ENCODE measurements at regions not wholly inside any gene's neighbourhood (a gene's known extent, or its start where the extent isn't known, plus 50 kb on each side); places are given as distances from the start of the nearest gene placed in this dataset.

- DNase-seq (no peak), ATAC-seq (replicated peaks) (no peak)
- peaks cover 19 to 22% of the 10 kb centered on the region in 2 donors for H3K27me3 Mint-ChIP-seq
- peaks cover 2 to 9% of the 10 kb centered on the region in 2 donors for H3K9me3 Mint-ChIP-seq
- peaks cover 0 to 5% of the 10 kb centered on the region in 2 donors for H3K4me1 Mint-ChIP-seq
- no peaks in the 10 kb centered on the region for H3K36me3 Mint-ChIP-seq
- H3K4me3 Mint-ChIP-seq, result no peak overlapping the region
- H3K27ac Mint-ChIP-seq, result no peak overlapping the region
These were observed 324.4 kb downstream of the MATN1 start for GRCh38 chr1:30399026-30399425.

GRCh38 chr1:30397576-30397975 is 325.8 kb downstream of the MATN1 start:
- no peak overlapping the region for H3K27ac Mint-ChIP-seq
- H3K36me3 Mint-ChIP-seq, result no peaks in the 10 kb centered on the region
- no peak overlapping the region for H3K4me3 Mint-ChIP-seq
- peaks cover 17 to 32% of the 10 kb centered on the region in 2 donors for H3K27me3 Mint-ChIP-seq
- no peak for ATAC-seq (replicated peaks)
- peaks cover 0 to 5% of the 10 kb centered on the region in 2 donors for H3K4me1 Mint-ChIP-seq
- peaks cover 5 to 9% of the 10 kb centered on the region in 2 donors for H3K9me3 Mint-ChIP-seq
- no peak for DNase-seq

GRCh38 chr1:30395631-30396030 is 327.8 kb downstream of the MATN1 start:
- ATAC-seq (replicated peaks) (no peak), DNase-seq (no peak)
- Mint-ChIP-seq H3K4me3 (no peak overlapping the region), H3K27me3 (peaks cover 12 to 34% of the 10 kb centered on the region in 2 donors), H3K4me1 (no peaks in the 10 kb centered on the region), H3K27ac (no peak overlapping the region), H3K9me3 (peaks cover 0 to 4% of the 10 kb centered on the region in 2 donors), H3K36me3 (no peaks in the 10 kb centered on the region)

- Mint-ChIP-seq H3K4me1 (no peaks in the 10 kb centered on the region), H3K27me3 (peaks cover 31 to 46% of the 10 kb centered on the region in 2 donors), H3K27ac (no peak overlapping the region), H3K9me3 (peaks cover 0 to 4% of the 10 kb centered on the region in 2 donors), H3K4me3 (no peak overlapping the region), H3K36me3 (no peaks in the 10 kb centered on the region)
- no peak for DNase-seq
- no peak for ATAC-seq (replicated peaks)
These were observed 335.0 kb downstream of the MATN1 start for GRCh38 chr1:30388386-30388785.

GRCh38 chr1:30386156-30386926 is 337.0 kb downstream of the MATN1 start:
- ATAC-seq (replicated peaks) (no peak), DNase-seq (no peak)
- no peak overlapping the region for H3K4me3 Mint-ChIP-seq
- H3K36me3 Mint-ChIP-seq, result no peaks in the 10 kb centered on the region
- peaks cover 38 to 47% of the 10 kb centered on the region in 2 donors for H3K27me3 Mint-ChIP-seq
- H3K27ac Mint-ChIP-seq, result no peak overlapping the region
- H3K9me3 Mint-ChIP-seq, result no peaks in the 10 kb centered on the region
- no peaks in the 10 kb centered on the region for H3K4me1 Mint-ChIP-seq

- no peak for ATAC-seq (replicated peaks)
- Mint-ChIP-seq H3K4me1 (peaks cover 2 to 4% of the 10 kb centered on the region in 2 donors), H3K27me3 (peaks cover 40 to 53% of the 10 kb centered on the region in 2 donors), H3K9me3 (no peaks in the 10 kb centered on the region), H3K36me3 (no peaks in the 10 kb centered on the region), H3K27ac (no peak overlapping the region), H3K4me3 (no peak overlapping the region)
- no peak for DNase-seq
These were observed 338.0 kb downstream of the MATN1 start for GRCh38 chr1:30385246-30385995.

- Mint-ChIP-seq H3K27ac (no peak overlapping the region), H3K36me3 (no peaks in the 10 kb centered on the region), H3K27me3 (peaks cover 35 to 53% of the 10 kb centered on the region in 2 donors), H3K4me1 (peaks cover 5 to 11% of the 10 kb centered on the region in 2 donors), H3K4me3 (no peak overlapping the region), H3K9me3 (no peaks in the 10 kb centered on the region)
- ATAC-seq (replicated peaks) (no peak), DNase-seq (no peak)
These were observed 338.8 kb downstream of the MATN1 start for GRCh38 chr1:30384286-30385245.

GRCh38 chr1:30383221-30383711 is 340.1 kb downstream of the MATN1 start:
- Mint-ChIP-seq H3K9me3 (no peaks in the 10 kb centered on the region), H3K27ac (no peak overlapping the region), H3K27me3 (peaks cover 33 to 51% of the 10 kb centered on the region in 2 donors), H3K4me3 (no peak overlapping the region), H3K36me3 (no peaks in the 10 kb centered on the region), H3K4me1 (peaks cover 5 to 11% of the 10 kb centered on the region in 2 donors)
- ATAC-seq (replicated peaks), result no peak
- DNase-seq, result no peak

- Mint-ChIP-seq H3K36me3 (no peaks in the 10 kb centered on the region), H3K4me3 (no peak overlapping the region), H3K27me3 (peaks cover 35 to 58% of the 10 kb centered on the region in 2 donors), H3K9me3 (no peaks in the 10 kb centered on the region), H3K4me1 (peaks cover 5 to 11% of the 10 kb centered on the region in 2 donors), H3K27ac (no peak overlapping the region)
- ATAC-seq (replicated peaks) (no peak), DNase-seq (no peak)
These were observed 340.9 kb downstream of the MATN1 start for GRCh38 chr1:30382496-30382895.

- H3K27me3 Mint-ChIP-seq, result peaks cover 38 to 65% of the 10 kb centered on the region in 2 donors
These were observed 341.6 kb downstream of the MATN1 start for GRCh38 chr1:30381671-30382365.

GRCh38 chr1:30381266-30381665 is 342.1 kb downstream of the MATN1 start:
- H3K36me3 Mint-ChIP-seq, result no peaks in the 10 kb centered on the region
- ATAC-seq (replicated peaks) (no peak), DNase-seq (no peak)
- no peaks in the 10 kb centered on the region for H3K9me3 Mint-ChIP-seq
- H3K4me3 Mint-ChIP-seq, result no peak overlapping the region
- no peak overlapping the region for H3K27ac Mint-ChIP-seq
- peaks cover 5 to 11% of the 10 kb centered on the region in 2 donors for H3K4me1 Mint-ChIP-seq
- H3K27me3 Mint-ChIP-seq, result peaks cover 40 to 71% of the 10 kb centered on the region in 2 donors

More at GRCh38 chr1:30381671-30382365, 341.6 kb downstream of the MATN1 start:
- Mint-ChIP-seq H3K9me3 (no peaks in the 10 kb centered on the region), H3K4me1 (peaks cover 5 to 11% of the 10 kb centered on the region in 2 donors), H3K27ac (no peak overlapping the region), H3K36me3 (no peaks in the 10 kb centered on the region), H3K4me3 (no peak overlapping the region)
- no peak for ATAC-seq (replicated peaks)
- DNase-seq, result no peak

GRCh38 chr1:30380625-30380984 is 342.8 kb downstream of the MATN1 start:
- no peaks in the 10 kb centered on the region for H3K9me3 Mint-ChIP-seq
- no peak overlapping the region for H3K4me3 Mint-ChIP-seq
- no peak overlapping the region for H3K27ac Mint-ChIP-seq
- peaks cover 5 to 11% of the 10 kb centered on the region in 2 donors for H3K4me1 Mint-ChIP-seq
- ATAC-seq (replicated peaks), result no peak
- no peak for DNase-seq
- H3K36me3 Mint-ChIP-seq, result no peaks in the 10 kb centered on the region
- peaks cover 45 to 77% of the 10 kb centered on the region in 2 donors for H3K27me3 Mint-ChIP-seq
